Upper lobe of right lung (tissue), 1 donor: ENCODE measurements at regions not wholly inside any gene's neighbourhood (a gene's known extent, or its start where the extent isn't known, plus 50 kb on each side); places are given as distances from the start of the nearest gene placed in this dataset.
A peak's percentile ranks its signal among the peaks of the same experiment; 100 is the strongest.

Source experiments
- ATAC-seq: fragments of 200-7000 bp; cut with Tn5 transposase; one replicate; pipeline ENCODE4 v1.9.1; 2020; ENCODE audit warnings: mild to moderate bottlenecking, moderate library complexity
- DNase-seq: peaks from one replicate; pipeline ENCODE4 v3.0.0-alpha.2; 2020
- H3K27ac ChIP-seq: fragments of 200-600 bp; one replicate; pipeline ENCODE4 v1.8.0; 2022
- H3K27me3 ChIP-seq: fragments of 200-600 bp; one replicate; pipeline ENCODE4 v1.8.0; 2022; ENCODE audit warnings: mild to moderate bottlenecking
- H3K36me3 ChIP-seq: fragments of 200-600 bp; one replicate; pipeline ENCODE4 v1.8.0; 2022
- H3K4me1 ChIP-seq: fragments of 200-600 bp; one replicate; pipeline ENCODE4 v1.8.0; 2022
- H3K4me3 ChIP-seq: fragments of 200-600 bp; one replicate; pipeline ENCODE4 v1.8.0; 2022; ENCODE audit warnings: mild to moderate bottlenecking
- H3K9me3 ChIP-seq: fragments of 200-600 bp; one replicate; pipeline ENCODE4 v1.8.0; 2022
- CTCF ChIP-seq: fragments of 200-600 bp; IDR thresholded peaks from one replicate; pipeline ENCODE4 v1.8.0; 2022; ENCODE audit warnings: antibody characterized with exemption
- intact Hi-C: fragments of 100-400 bp; cut with DNase I; formaldehyde crosslinking; loops from one replicate; pipeline ENCODE4 v1.11.0; 2022
- donor health status: DM: no; HTN: yes; CAD: no; lungs with severe emphysema.

- ATAC-seq, result peak; percentile 14
These were observed 574.1 kb downstream of the PTPRU start for GRCh38 chr1:29810121-29811120.

GRCh38 chr1:29809446-29810120 lies 573.3 kb downstream of the PTPRU start:
- Histone ChIP-seq H3K4me1 (no peaks in the 10 kb centered on the region), H3K9me3 (no peaks in the 10 kb centered on the region), H3K27ac (no peak overlapping the region), H3K27me3 (peaks cover 7% of the 10 kb centered on the region), H3K4me3 (no peak overlapping the region), H3K36me3 (no peaks in the 10 kb centered on the region)
- TF ChIP-seq CTCF, result no peak
- intact Hi-C loops, result no loop called here
- DNase-seq, result no peak
- ATAC-seq, result no peak

More at GRCh38 chr1:29810121-29811120, 574.1 kb downstream of the PTPRU start:
- Histone ChIP-seq H3K4me1 (no peaks in the 10 kb centered on the region), H3K36me3 (no peaks in the 10 kb centered on the region), H3K9me3 (no peaks in the 10 kb centered on the region), H3K4me3 (no peak overlapping the region), H3K27me3 (peaks cover 7% of the 10 kb centered on the region), H3K27ac (no peak overlapping the region)
- no peak for DNase-seq
- TF ChIP-seq CTCF, result no peak
- intact Hi-C loops, result no loop called here

GRCh38 chr1:29808141-29808995 lies 572.0 kb downstream of the PTPRU start:
- intact Hi-C loops, result no loop called here
- ATAC-seq (no peak), DNase-seq (no peak)
- TF ChIP-seq CTCF, result no peak
- no peak overlapping the region for H3K4me3 ChIP-seq
- no peaks in the 10 kb centered on the region for H3K4me1 ChIP-seq
- H3K36me3 ChIP-seq, result no peaks in the 10 kb centered on the region
- H3K27me3 ChIP-seq, result peaks cover 11% of the 10 kb centered on the region
- no peak overlapping the region for H3K27ac ChIP-seq
- no peaks in the 10 kb centered on the region for H3K9me3 ChIP-seq

- ATAC-seq (no peak), DNase-seq (no peak)
- TF ChIP-seq CTCF, result no peak
- H3K4me3 ChIP-seq, result no peak overlapping the region
- no peak overlapping the region for H3K27ac ChIP-seq
- no peaks in the 10 kb centered on the region for H3K9me3 ChIP-seq
- peaks cover 16% of the 10 kb centered on the region for H3K27me3 ChIP-seq
- no peaks in the 10 kb centered on the region for H3K4me1 ChIP-seq
- intact Hi-C loops, result no loop called here
- H3K36me3 ChIP-seq, result no peaks in the 10 kb centered on the region
These were observed 571.4 kb downstream of the PTPRU start for GRCh38 chr1:29807689-29808088.

- Histone ChIP-seq H3K4me3 (no peak overlapping the region), H3K4me1 (no peaks in the 10 kb centered on the region), H3K27ac (no peak overlapping the region), H3K27me3 (peaks cover 21% of the 10 kb centered on the region), H3K9me3 (no peaks in the 10 kb centered on the region), H3K36me3 (no peaks in the 10 kb centered on the region)
- DNase-seq, result no peak
- ATAC-seq, result no peak
- TF ChIP-seq CTCF, result no peak
- intact Hi-C loops, result no loop called here
These were observed 570.5 kb downstream of the PTPRU start for GRCh38 chr1:29806646-29807319.
